Smooth muscle cell (in vitro differentiated cells): ENCODE measurements at regions not wholly inside any gene's neighbourhood (a gene's known extent, or its start where the extent isn't known, plus 50 kb on each side); places are given as distances from the start of the nearest gene placed in this dataset.
"Not testable (repeated sequence)": the region's sequence is repeated elsewhere in the genome, so short reads cannot be mapped to it uniquely, and the experiment has no call there.

Experiments used
- DNase-seq: peaks from one replicate; lab custom pipeline; 2025; ENCODE audit not compliant: unreplicated experiment; lab: John Stamatoyannopoulos, UW
- H2AFZ ChIP-seq: fragments of 200-600 bp; sonication (generic); 2 replicates; pipeline ENCODE4 v1.6.0; 2016; ENCODE audit warnings: antibody characterized with exemption, low read depth, mild to moderate bottlenecking
- H3F3A ChIP-seq: fragments of 200-600 bp; sonication (generic); 2 replicates; pipeline ENCODE4 v1.6.0; 2017; ENCODE audit warnings: antibody characterized with exemption, low read depth
- H3K27ac ChIP-seq: fragments of 200-600 bp; sonication (generic); 2 replicates; pipeline ENCODE4 v1.5.1; 2016; ENCODE audit warnings: low read depth, mild to moderate bottlenecking
- H3K27me3 ChIP-seq: fragments of 200-600 bp; sonication (generic); 2 replicates; pipeline ENCODE4 v1.6.1; 2016; ENCODE audit warnings: low read depth, mild to moderate bottlenecking
- H3K36me3 ChIP-seq: fragments of 200-600 bp; sonication (generic); 2 replicates; pipeline ENCODE4 v1.5.1; 2016; ENCODE audit warnings: low read depth
- H3K4me1 ChIP-seq: fragments of 200-600 bp; sonication (generic); 2 replicates; pipeline ENCODE4 v1.5.1; 2016; ENCODE audit warnings: low read depth
- H3K4me2 ChIP-seq: fragments of 200-600 bp; sonication (generic); 2 replicates; pipeline ENCODE4 v1.6.0; 2016; ENCODE audit warnings: mild to moderate bottlenecking
- H3K4me3 ChIP-seq: fragments of 200-600 bp; sonication (generic); 2 replicates; pipeline ENCODE4 v1.5.1; 2016; ENCODE audit warnings: mild to moderate bottlenecking
- H3K79me2 ChIP-seq: fragments of 200-600 bp; sonication (generic); 2 replicates; pipeline ENCODE4 v1.6.0; 2016; ENCODE audit warnings: low read depth, mild to moderate bottlenecking
- H3K9ac ChIP-seq: fragments of 200-600 bp; sonication (generic); 2 replicates; pipeline ENCODE4 v1.6.0; 2016; ENCODE audit warnings: low read depth
- H3K9me3 ChIP-seq: fragments of 200-600 bp; sonication (generic); replicated peaks from 2 replicates; pipeline ENCODE4 v1.5.1; 2016; ENCODE audit warnings: low read depth
- H4K20me1 ChIP-seq: fragments of 200-600 bp; sonication (generic); 2 replicates; pipeline ENCODE4 v1.6.0; 2016; ENCODE audit warnings: low read depth
- CTCF ChIP-seq: fragments of 200-600 bp; sonication (generic); IDR thresholded peaks from 2 replicates; pipeline ENCODE4 v1.5.1; 2017; ENCODE audit warnings: borderline replicate concordance, mild to moderate bottlenecking, antibody characterized with exemption; ENCODE audit not compliant: insufficient read depth, poor library complexity, severe bottlenecking
- WGBS: methylation state at CpG from one replicate; pipeline ENCODE4 v1.1.7; 2016; ENCODE audit warnings: low lambda C conversion rate; 5-methylcytosine and 5-hydroxymethylcytosine counted together
- small RNA-seq: library from RNA; depleted of rRNA; stranded (forward); fragments of <200 nt; gene quantifications from one replicate; pipeline ENCODE3, GENCODE V24; 2014

GRCh38 chr19:24033963-24034342, 53.0 kb upstream of the ZNF254 start:
- peaks cover 45% of the 10 kb centered on the region for H4K20me1 ChIP-seq
- H3K4me1 ChIP-seq: peaks cover 15% of the 10 kb centered on the region
- H3K79me2 ChIP-seq: peaks cover 46% of the 10 kb centered on the region
- under 1% methylated on average over 15 of the region's 15 CpGs for WGBS
- peak overlapping the region; percentile 87 for H3K4me3 ChIP-seq
- peak overlapping the region; percentile 89 for H2AFZ ChIP-seq
- H3K9me3 ChIP-seq: no peaks in the 10 kb centered on the region
- peak overlapping the region; percentile 91 for H3K4me2 ChIP-seq
- peak overlapping the region; percentile 95 for H3K27ac ChIP-seq
- no peaks in the 10 kb centered on the region for H3K27me3 ChIP-seq
- peak; percentile 51 for DNase-seq
- peaks cover 3% of the 10 kb centered on the region for H3K36me3 ChIP-seq
- peak overlapping the region; percentile 95 for H3K9ac ChIP-seq
- peaks cover 8% of the 10 kb centered on the region for H3F3A ChIP-seq
- TF ChIP-seq CTCF: no peak

- Histone ChIP-seq H3K27ac (peak overlapping the region; percentile 95), H3K4me3 (peak overlapping the region; percentile 87), H3K79me2 (peaks cover 60% of the 10 kb centered on the region), H3K4me2 (peak overlapping the region; percentile 91), H3K4me1 (peaks cover 15% of the 10 kb centered on the region), H4K20me1 (peaks cover 59% of the 10 kb centered on the region)
- not testable (repeated sequence) for H3K36me3 ChIP-seq, DNase-seq, H3K9ac ChIP-seq, H3K9me3 ChIP-seq, H2AFZ ChIP-seq, H3K27me3 ChIP-seq, H3F3A ChIP-seq
- WGBS: 94% methylated on average over 12 of the region's 12 CpGs
Observed at GRCh38 chr19:24035261-24035880, 51.6 kb upstream of the ZNF254 start.

Small RNA genes lying in the stretch of these regions (small RNA-seq; reads per million reads assigned to genes)
- gene RNA5-8SP4: 0.16 reads per million
